ENCODE measurements at regions not wholly inside any gene's neighbourhood (a gene's known extent, or its start where the extent isn't known, plus 50 kb on each side); places are given as distances from the start of the nearest gene placed in this dataset.

- TF ChIP-seq ZNF121 (tag by site-specific recombination; IDR thresholded peaks at IDR 0.05) (no peak), CTCF (tag by site-specific recombination; IDR thresholded peaks at IDR 0.05) (no peak), ZBTB1 (tag by site-specific recombination; IDR thresholded peaks at IDR 0.05) (no peak), ZNF366 (tag by site-specific recombination; conservative IDR thresholded peaks at IDR 0.05) (no peak), ZBTB21 (tag by site-specific recombination; IDR thresholded peaks at IDR 0.05) (no peak), ZNF274 (IDR thresholded peaks at IDR 0.05; ENCODE audit: low read length) (no peak), ZNF274 (tag by site-specific recombination; IDR thresholded peaks at IDR 0.05; ENCODE audit: borderline replicate concordance) (no peak), ZNF362 (tag by site-specific recombination; IDR thresholded peaks at IDR 0.05) (no peak), ZNF324 (tag by site-specific recombination; IDR thresholded peaks at IDR 0.05) (no peak), ZNF664 (tag by site-specific recombination; IDR thresholded peaks at IDR 0.05) (no peak), ZNF302 (tag by site-specific recombination; IDR thresholded peaks at IDR 0.05; ENCODE audit: low read depth) (no peak), ZNF140 (tag by site-specific recombination; IDR thresholded peaks at IDR 0.05) (no peak), ZBTB11 (tag by site-specific recombination; conservative IDR thresholded peaks at IDR 0.05; ENCODE audit: low read depth) (no peak)
- TF ChIP-seq, protein P1, sequence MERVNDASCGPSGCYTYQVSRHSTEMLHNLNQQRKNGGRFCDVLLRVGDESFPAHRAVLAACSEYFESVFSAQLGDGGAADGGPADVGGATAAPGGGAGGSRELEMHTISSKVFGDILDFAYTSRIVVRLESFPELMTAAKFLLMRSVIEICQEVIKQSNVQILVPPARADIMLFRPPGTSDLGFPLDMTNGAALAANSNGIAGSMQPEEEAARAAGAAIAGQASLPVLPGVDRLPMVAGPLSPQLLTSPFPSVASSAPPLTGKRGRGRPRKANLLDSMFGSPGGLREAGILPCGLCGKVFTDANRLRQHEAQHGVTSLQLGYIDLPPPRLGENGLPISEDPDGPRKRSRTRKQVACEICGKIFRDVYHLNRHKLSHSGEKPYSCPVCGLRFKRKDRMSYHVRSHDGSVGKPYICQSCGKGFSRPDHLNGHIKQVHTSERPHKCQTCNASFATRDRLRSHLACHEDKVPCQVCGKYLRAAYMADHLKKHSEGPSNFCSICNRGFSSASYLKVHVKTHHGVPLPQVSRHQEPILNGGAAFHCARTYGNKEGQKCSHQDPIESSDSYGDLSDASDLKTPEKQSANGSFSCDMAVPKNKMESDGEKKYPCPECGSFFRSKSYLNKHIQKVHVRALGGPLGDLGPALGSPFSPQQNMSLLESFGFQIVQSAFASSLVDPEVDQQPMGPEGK (tag by site-specific recombination; IDR thresholded peaks at IDR 0.05) = no peak
These were observed 146.3 kb upstream of the IRX3 start for GRCh38 chr16:54432897-54433229.
